IgD-negative memory B cell (primary cell): ENCODE measurements at regions not wholly inside any gene's neighbourhood (a gene's known extent, or its start where the extent isn't known, plus 50 kb on each side); places are given as distances from the start of the nearest gene placed in this dataset.
"Not testable (repeated sequence)": the region's sequence is repeated elsewhere in the genome, so short reads cannot be mapped to it uniquely, and the experiment has no call there.

Experiments
- H3K27ac Mint-ChIP-seq, 3 donors: one replicate each; pipeline ENCODE4 v1.8.0; 2020 to 2022; ENCODE audit warnings: mild to moderate bottlenecking in 3 of 3, mixed read lengths in 3 of 3, moderate library complexity in 1 of 3
- H3K27me3 Mint-ChIP-seq: one replicate; pipeline ENCODE4 v1.8.0; 2021; ENCODE audit warnings: mixed read lengths
- H3K36me3 Mint-ChIP-seq: one replicate; pipeline ENCODE4 v1.8.0; 2020; ENCODE audit warnings: mild to moderate bottlenecking, mixed read lengths
- H3K4me1 Mint-ChIP-seq, 3 donors: one replicate each; pipeline ENCODE4 v1.8.0; 2020 to 2022; ENCODE audit warnings: mixed read lengths in 3 of 3, mild to moderate bottlenecking in 1 of 3
- H3K4me3 Mint-ChIP-seq, 4 donors: one replicate each; pipeline ENCODE4 v1.8.0; 2020 to 2022; ENCODE audit warnings: mild to moderate bottlenecking in 4 of 4, mixed read lengths in 4 of 4, moderate library complexity in 3 of 4
- H3K9me3 Mint-ChIP-seq, 3 donors: one replicate each; pipeline ENCODE4 v1.8.0; 2020 to 2021; ENCODE audit warnings: mixed read lengths in 3 of 3, mild to moderate bottlenecking in 1 of 3

- Mint-ChIP-seq H3K4me3 (no peak overlapping the region), H3K4me1 (no peaks in the 10 kb centered on the region), H3K27me3 (peaks cover 11% of the 10 kb centered on the region), H3K36me3 (no peaks in the 10 kb centered on the region), H3K9me3 (peaks cover 0 to 4% (median 0%) of the 10 kb centered on the region in 3 donors), H3K27ac (no peak overlapping the region)
Measured at GRCh38 chr12:13924286-13924685, 57.1 kb downstream of the GRIN2B start.

DNA sequence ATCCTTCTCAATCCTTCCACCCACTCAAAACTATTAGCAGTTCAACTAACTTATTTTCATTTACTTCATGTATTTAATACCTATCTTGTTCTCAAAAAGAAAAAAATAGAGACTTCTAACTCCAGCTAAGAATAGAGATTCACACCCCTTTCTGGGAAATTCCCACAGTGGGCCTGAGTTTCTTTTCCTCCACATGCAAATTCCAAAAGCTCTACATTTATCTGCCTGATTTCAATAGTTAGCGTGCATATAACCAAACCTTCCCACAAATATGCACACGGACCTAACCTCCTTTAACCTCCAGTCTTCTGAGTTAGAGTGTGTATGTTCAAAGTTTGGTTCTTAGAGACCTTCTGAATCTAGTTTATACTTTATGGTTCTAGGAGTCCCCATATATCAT lies 62.5 kb downstream of the GRIN2B start:
- Mint-ChIP-seq H3K4me1 (peaks cover 0 to 7% (median 2%) of the 10 kb centered on the region in 3 donors), H3K9me3 (peaks cover 0 to 3% (median 0%) of the 10 kb centered on the region in 3 donors), H3K4me3 (no peak overlapping the region), H3K27ac (no peak overlapping the region), H3K36me3 (peaks cover 3% of the 10 kb centered on the region), H3K27me3 (peaks cover 17% of the 10 kb centered on the region)

GRCh38 chr12:13915096-13915495 lies 66.3 kb downstream of the GRIN2B start:
- Mint-ChIP-seq H3K36me3 (peaks cover 3% of the 10 kb centered on the region), H3K4me1 (peaks cover 0 to 7% (median 2%) of the 10 kb centered on the region in 3 donors), H3K27ac (peak overlapping the region in 1 of 3 donors; percentile 23), H3K9me3 (peaks cover 0 to 3% (median 0%) of the 10 kb centered on the region in 3 donors), H3K4me3 (no peak overlapping the region), H3K27me3 (peaks cover 15% of the 10 kb centered on the region)

- peaks cover 0 to 2% (median 0%) of the 10 kb centered on the region in 3 donors for H3K4me1 Mint-ChIP-seq
- no peak overlapping the region for H3K4me3 Mint-ChIP-seq
- peaks cover 3% of the 10 kb centered on the region for H3K36me3 Mint-ChIP-seq
- H3K27me3 Mint-ChIP-seq, result peaks cover 12% of the 10 kb centered on the region
- peaks cover 0 to 3% (median 0%) of the 10 kb centered on the region in 3 donors for H3K9me3 Mint-ChIP-seq
- no peak overlapping the region for H3K27ac Mint-ChIP-seq
Measured at GRCh38 chr12:13913371-13913770, 68.0 kb downstream of the GRIN2B start.

- Mint-ChIP-seq H3K27ac (no peak overlapping the region), H3K36me3 (peaks cover 3% of the 10 kb centered on the region), H3K4me3 (no peak overlapping the region), H3K27me3 (peaks cover 12% of the 10 kb centered on the region), H3K4me1 (no peaks in the 10 kb centered on the region), H3K9me3 (peaks cover 0 to 3% (median 0%) of the 10 kb centered on the region in 3 donors)
Measured at GRCh38 chr12:13911756-13912554, 69.4 kb downstream of the GRIN2B start.

DNA sequence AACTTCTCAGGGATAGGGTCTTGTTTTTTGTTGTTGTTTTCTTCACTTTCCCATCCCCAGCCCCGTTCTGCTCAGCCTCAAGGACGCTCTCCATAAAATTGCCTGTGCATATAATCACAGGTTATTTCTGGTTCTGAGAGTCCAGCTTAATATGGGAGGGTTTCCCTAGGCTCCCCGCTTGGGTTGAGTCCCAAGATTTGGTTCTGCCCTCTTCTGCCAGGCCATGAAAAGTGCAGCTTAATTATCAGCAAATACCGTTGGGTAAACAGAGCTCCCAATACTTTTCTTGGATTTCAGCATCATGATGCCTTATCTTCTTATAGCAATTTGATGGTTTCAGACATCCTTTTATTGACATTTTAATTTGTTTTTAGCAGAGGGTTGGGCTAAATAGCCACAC lies 75.6 kb downstream of the GRIN2B start:
- Mint-ChIP-seq H3K9me3 (peaks cover 5 to 8% (median 8%) of the 10 kb centered on the region in 3 donors), H3K27me3 (peaks cover 15% of the 10 kb centered on the region), H3K36me3 (no peaks in the 10 kb centered on the region), H3K27ac (no peak overlapping the region), H3K4me1 (no peaks in the 10 kb centered on the region), H3K4me3 (no peak overlapping the region)

DNA sequence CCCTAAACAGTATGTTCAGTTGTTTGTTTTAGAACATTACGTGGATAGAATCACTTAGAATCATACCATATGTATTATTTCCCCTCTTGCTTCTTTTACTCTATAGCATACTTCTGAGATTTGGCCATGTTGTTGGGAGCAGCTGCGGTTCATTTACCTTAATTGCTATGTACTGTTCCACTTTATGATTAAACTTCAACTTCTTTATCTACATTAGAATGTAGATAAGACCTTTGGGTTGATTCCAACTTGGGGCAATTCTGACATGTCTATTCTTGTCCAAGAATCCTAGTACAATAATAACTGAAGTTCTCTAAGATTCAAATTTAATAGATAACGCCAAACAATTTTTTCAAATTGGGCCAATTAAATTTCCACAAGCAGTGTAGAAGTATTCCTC lies 80.7 kb downstream of the GRIN2B start:
- H3K36me3 Mint-ChIP-seq, result no peaks in the 10 kb centered on the region
- H3K9me3 Mint-ChIP-seq, result peaks cover 3 to 8% (median 4%) of the 10 kb centered on the region in 3 donors
- no peaks in the 10 kb centered on the region for H3K4me1 Mint-ChIP-seq
- H3K4me3 Mint-ChIP-seq, result no peak overlapping the region
- H3K27ac Mint-ChIP-seq, result no peak overlapping the region
- H3K27me3 Mint-ChIP-seq, result peaks cover 10% of the 10 kb centered on the region

GRCh38 chr12:13898387-13898786 lies 83.0 kb downstream of the GRIN2B start:
- not testable (repeated sequence) for H3K4me3 Mint-ChIP-seq, H3K27ac Mint-ChIP-seq, H3K27me3 Mint-ChIP-seq, H3K4me1 Mint-ChIP-seq, H3K9me3 Mint-ChIP-seq, H3K36me3 Mint-ChIP-seq

GRCh38 chr12:13897811-13898210 lies 83.6 kb downstream of the GRIN2B start:
- peaks cover 3% of the 10 kb centered on the region for H3K27me3 Mint-ChIP-seq
- H3K4me1 Mint-ChIP-seq, result no peaks in the 10 kb centered on the region
- no peak overlapping the region for H3K27ac Mint-ChIP-seq
- H3K9me3 Mint-ChIP-seq, result no peaks in the 10 kb centered on the region
- no peak overlapping the region for H3K4me3 Mint-ChIP-seq
- H3K36me3 Mint-ChIP-seq, result no peaks in the 10 kb centered on the region

GRCh38 chr12:13896063-13896626 lies 85.3 kb downstream of the GRIN2B start:
- Mint-ChIP-seq H3K4me1 (no peaks in the 10 kb centered on the region), H3K36me3 (no peaks in the 10 kb centered on the region), H3K4me3 (no peak overlapping the region), H3K27ac (no peak overlapping the region), H3K9me3 (no peaks in the 10 kb centered on the region), H3K27me3 (peaks cover 3% of the 10 kb centered on the region)

- Mint-ChIP-seq H3K27ac (no peak overlapping the region), H3K9me3 (peaks cover 0 to 2% (median 0%) of the 10 kb centered on the region in 3 donors), H3K4me3 (no peak overlapping the region), H3K36me3 (no peaks in the 10 kb centered on the region), H3K4me1 (no peaks in the 10 kb centered on the region), H3K27me3 (peaks cover 5% of the 10 kb centered on the region)
Measured at GRCh38 chr12:13891902-13892301, 89.5 kb downstream of the GRIN2B start.

DNA sequence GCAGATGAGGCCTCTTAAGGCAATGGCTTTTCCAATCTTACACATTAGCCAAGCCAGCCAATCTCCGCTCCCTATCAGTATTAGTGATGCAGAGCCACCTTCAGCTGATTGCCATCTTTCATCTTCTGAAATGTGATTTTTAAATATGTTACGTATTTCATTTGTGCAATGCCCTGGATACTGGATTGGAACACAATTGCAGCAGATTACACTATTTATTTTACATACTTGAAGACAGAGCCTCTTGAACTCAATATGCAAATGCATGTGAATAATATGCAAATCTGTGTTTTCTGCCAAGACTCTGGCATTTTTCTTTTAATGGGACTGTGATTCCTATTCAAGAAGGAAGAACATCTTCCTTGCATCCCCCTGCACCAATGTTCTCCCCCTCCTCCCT lies 90.5 kb downstream of the GRIN2B start:
- Mint-ChIP-seq H3K36me3 (no peaks in the 10 kb centered on the region), H3K27ac (no peak overlapping the region), H3K9me3 (peaks cover 0 to 2% (median 0%) of the 10 kb centered on the region in 3 donors), H3K4me1 (no peaks in the 10 kb centered on the region), H3K27me3 (peaks cover 8% of the 10 kb centered on the region), H3K4me3 (no peak overlapping the region)

- H3K36me3 Mint-ChIP-seq, result no peaks in the 10 kb centered on the region
- no peaks in the 10 kb centered on the region for H3K4me1 Mint-ChIP-seq
- H3K4me3 Mint-ChIP-seq, result no peak overlapping the region
- peaks cover 0 to 3% (median 2%) of the 10 kb centered on the region in 3 donors for H3K9me3 Mint-ChIP-seq
- peaks cover 11% of the 10 kb centered on the region for H3K27me3 Mint-ChIP-seq
- no peak overlapping the region for H3K27ac Mint-ChIP-seq
Measured at GRCh38 chr12:13887779-13888388, 93.5 kb downstream of the GRIN2B start.

GRCh38 chr12:13882176-13882575 lies 99.2 kb downstream of the GRIN2B start:
- Mint-ChIP-seq H3K36me3 (no peaks in the 10 kb centered on the region), H3K27me3 (peaks cover 9% of the 10 kb centered on the region), H3K9me3 (peaks cover 0 to 3% (median 0%) of the 10 kb centered on the region in 3 donors), H3K4me1 (no peaks in the 10 kb centered on the region), H3K27ac (no peak overlapping the region), H3K4me3 (no peak overlapping the region)

DNA sequence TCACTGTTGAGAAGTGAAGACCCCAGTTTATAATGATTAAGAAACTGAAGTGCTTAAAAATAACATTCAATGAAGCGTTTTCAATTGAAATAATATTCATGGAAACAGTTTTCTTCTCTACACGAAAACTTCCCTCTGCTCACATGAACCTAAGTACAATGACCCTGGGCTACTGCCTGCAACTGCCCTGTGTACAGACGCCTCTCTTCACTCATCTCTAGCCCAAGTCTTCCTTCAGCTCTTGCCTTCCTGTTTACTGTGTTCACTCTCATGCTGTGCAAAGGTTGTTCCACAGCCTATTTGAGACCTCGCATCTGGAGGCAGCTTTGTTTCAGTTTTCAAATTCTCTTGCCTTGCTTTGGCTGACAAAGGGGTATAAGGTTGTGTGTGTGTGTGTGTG lies 100.8 kb downstream of the GRIN2B start:
- no peaks in the 10 kb centered on the region for H3K36me3 Mint-ChIP-seq

More for the DNA sequence above, 100.8 kb downstream of the GRIN2B start:
- Mint-ChIP-seq H3K27me3 (peaks cover 4% of the 10 kb centered on the region), H3K9me3 (peaks cover 0 to 3% (median 2%) of the 10 kb centered on the region in 3 donors), H3K4me1 (no peaks in the 10 kb centered on the region), H3K27ac (no peak overlapping the region), H3K4me3 (no peak overlapping the region)
